ENCODE measurements at regions not wholly inside any gene's neighbourhood (a gene's known extent, or its start where the extent isn't known, plus 50 kb on each side); places are given as distances from the start of the nearest gene placed in this dataset.

GRCh38 chr9:111161015-111161415 lies 122.7 kb upstream of the LPAR1 start:
- TF ChIP-seq SNAI2 (CRISPR knock-in tag; IDR thresholded peaks at IDR 0.05) (no peak), ZFP3 (CRISPR knock-in tag; IDR thresholded peaks at IDR 0.05) (no peak), ZNF565 (CRISPR knock-in tag; conservative IDR thresholded peaks at IDR 0.05; ENCODE audit: low read depth) (no peak), ARNTL (CRISPR knock-in tag; IDR thresholded peaks at IDR 0.05; ENCODE audit: borderline replicate concordance, low read depth) (no peak), CSDC2 (CRISPR knock-in tag; IDR thresholded peaks at IDR 0.05) (no peak), ZFP30 (CRISPR knock-in tag; IDR thresholded peaks at IDR 0.05) (no peak), TCF4 (CRISPR knock-in tag; IDR thresholded peaks at IDR 0.05; ENCODE audit: borderline replicate concordance) (no peak), PPARA (CRISPR knock-in tag; IDR thresholded peaks at IDR 0.05; ENCODE audit: borderline replicate concordance) (no peak), TSHZ2 (CRISPR knock-in tag; IDR thresholded peaks at IDR 0.05) (no peak), CREB5 (CRISPR knock-in tag; IDR thresholded peaks at IDR 0.05; ENCODE audit: low read depth) (no peak), PATZ1 (CRISPR knock-in tag; IDR thresholded peaks at IDR 0.05; ENCODE audit: borderline replicate concordance) (no peak), ZNF70 (CRISPR knock-in tag; IDR thresholded peaks at IDR 0.05) (no peak), ESRRG (CRISPR knock-in tag; IDR thresholded peaks at IDR 0.05) (no peak)

Data from SK-N-SH treated with all-trans-retinoic acid at 6 μM for 48 hours (cell line).